MV-4-11 (cell line): ENCODE measurements at regions not wholly inside any gene's neighbourhood (a gene's known extent, or its start where the extent isn't known, plus 50 kb on each side); places are given as distances from the start of the nearest gene placed in this dataset.
A peak's percentile ranks its signal among the peaks of the same experiment; 100 is the strongest.

ENCODE experiments used
- DNase-seq: peaks from one replicate; lab custom pipeline; 2025; lab: John Stamatoyannopoulos, UW

DNA sequence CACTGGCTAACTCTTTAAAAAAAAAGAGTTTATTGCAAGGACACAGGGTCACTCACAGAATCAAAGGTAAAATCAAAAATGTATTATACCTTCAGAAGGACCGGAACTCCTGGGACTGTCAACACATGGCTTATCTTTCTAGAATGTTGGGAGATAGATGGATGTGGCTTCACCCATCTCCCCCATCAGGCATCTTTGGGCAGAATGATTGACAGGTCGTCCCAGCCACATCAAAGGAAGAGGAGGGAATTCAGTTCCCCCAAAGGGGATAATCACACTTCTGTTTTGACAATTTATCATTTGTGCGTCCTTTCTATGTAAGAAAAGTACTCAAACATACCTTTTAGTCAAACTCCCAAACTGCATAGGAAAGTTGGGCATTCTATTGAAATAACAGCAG, 228.6 kb upstream of the CDH5 start:
- DNase-seq = no peak

DNA sequence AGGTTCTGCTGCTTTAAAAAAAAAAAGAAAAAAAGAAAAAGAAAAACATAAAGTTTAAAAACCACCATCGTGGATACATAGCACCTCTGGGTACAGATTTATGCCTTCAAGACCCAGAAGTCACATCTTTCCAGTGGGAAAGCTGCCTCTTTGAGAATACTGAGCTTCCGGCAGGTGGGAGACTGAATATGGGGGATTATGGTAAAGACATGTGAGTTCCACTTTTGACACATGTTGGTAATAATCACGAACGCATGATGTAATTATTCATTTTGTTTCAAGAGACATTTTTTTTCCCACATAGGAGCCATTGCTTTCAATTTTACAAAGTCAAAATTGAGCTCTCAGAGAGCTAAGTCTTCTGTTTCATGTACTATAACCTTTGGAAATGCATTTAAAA, 229.7 kb upstream of the CDH5 start:
- no peak for DNase-seq

DNA sequence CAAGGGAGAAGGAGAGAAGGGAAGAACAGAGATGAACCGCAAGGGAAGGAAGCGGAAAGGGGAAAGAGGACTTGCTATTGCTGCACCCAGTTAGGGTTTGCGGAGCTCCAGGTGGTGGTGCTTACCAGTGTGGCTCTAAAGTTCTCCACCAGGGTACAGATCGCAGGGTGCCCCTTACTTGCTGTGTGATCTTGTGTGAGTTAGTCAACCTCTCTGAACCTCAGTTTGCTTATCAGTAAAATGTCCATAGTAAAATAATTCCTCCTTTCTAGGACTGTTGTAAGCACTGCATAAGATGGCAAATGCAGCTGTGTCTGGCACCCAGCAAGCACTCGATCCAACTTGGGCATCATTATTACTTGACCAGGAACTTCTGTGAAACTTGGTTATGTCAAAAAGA, 230.7 kb upstream of the CDH5 start:
- no peak for DNase-seq

DNA sequence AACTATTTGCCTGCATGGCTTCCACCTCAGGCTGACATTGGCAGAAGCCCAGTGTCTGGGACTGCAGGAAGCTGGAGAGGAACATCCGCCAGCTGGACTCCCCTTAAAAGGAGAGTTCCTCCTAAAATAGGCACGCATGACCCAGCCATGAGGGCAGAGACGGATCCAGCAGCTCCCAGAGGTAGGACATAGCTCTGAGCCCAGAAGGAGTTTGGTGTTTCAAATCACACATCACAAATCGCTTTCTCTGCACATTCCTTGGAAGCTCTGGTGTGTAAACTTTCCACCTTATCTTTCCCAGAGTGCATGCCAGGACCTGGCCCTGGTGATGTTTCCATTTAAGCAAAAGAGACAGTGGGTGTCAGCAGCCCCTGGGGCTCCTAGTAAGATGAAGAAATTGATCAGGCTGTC, 231.1 kb upstream of the CDH5 start:
- DNase-seq = no peak

- DNase-seq = no peak
These were observed 231.6 kb upstream of the CDH5 start for GRCh38 chr16:66134875-66135274.

DNA sequence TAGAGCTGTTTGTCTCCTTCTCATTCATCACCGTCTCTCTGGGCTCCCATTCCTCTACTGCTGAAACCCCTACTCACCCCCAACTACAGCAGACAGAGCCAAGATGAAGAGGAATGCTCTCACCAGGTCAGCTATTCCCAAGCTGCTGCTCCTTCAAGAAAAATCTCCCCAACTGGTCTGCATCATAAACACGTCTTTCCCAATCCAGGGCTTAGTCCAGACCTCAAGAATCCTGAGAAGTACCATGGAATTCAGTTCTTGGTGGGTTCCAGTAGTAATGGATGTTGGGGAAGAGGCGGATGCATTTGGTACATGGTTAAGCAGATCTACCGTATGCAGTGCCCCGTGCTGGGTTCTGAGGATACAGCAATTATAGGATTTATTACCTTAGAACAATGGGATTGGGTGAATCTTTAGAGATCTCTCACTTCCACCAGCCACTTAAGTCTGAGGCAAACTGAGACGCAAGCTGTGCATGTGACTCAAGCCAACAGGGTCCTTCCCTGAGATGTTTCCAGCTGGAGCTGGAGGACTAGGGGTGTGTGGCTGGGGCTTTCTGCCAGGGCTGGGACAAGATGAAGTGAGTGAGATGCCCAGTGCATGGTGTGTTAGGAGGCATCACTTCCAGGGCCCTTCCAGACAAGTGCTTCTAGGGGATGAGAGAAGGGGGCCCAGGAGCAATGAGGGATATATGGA, 232.7 kb upstream of the CDH5 start:
- no peak for DNase-seq

DNA sequence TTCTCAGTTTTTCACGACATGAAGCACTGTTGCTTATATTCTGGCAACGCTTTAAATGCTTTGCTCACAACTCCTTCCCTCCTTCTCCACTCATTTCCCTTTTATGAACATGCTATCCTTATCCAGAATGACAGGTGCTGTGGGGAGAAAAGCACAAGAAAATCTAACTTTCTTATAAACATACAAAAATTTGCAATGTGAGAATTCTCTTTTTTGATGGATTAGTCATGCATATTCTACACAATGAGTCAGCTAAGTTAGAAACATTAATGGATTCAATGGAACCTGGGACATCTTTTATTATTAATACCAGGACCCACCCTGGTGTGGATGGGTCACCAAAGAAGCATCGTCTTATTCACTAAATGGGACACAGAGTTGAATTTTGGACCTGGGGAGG, 234.6 kb upstream of the CDH5 start:
- DNase-seq = no peak

- DNase-seq = no peak
These were observed 235.2 kb upstream of the CDH5 start for GRCh38 chr16:66131156-66131807.

GRCh38 chr16:66130296-66130905, 236.1 kb upstream of the CDH5 start:
- DNase-seq = no peak

DNA sequence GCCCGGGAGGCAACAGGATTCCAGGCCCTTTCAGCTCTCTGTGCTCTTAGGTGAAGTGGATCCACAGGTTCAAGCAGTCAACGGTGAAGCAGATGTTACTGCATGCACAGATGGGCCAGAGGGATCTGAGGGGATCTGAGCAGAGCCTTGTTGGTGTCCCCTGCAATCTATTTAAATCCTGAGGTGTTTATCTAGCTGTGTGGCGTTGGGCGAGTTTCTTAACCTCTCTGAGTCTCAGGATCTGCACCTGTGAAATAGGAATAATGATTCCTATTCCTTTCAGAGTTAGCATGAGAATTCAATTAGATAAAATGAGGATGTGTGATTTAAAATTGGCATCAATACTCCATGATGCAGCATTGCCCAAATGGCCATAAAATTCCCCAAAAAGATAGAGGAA, 237.3 kb upstream of the CDH5 start:
- no peak for DNase-seq

DNA sequence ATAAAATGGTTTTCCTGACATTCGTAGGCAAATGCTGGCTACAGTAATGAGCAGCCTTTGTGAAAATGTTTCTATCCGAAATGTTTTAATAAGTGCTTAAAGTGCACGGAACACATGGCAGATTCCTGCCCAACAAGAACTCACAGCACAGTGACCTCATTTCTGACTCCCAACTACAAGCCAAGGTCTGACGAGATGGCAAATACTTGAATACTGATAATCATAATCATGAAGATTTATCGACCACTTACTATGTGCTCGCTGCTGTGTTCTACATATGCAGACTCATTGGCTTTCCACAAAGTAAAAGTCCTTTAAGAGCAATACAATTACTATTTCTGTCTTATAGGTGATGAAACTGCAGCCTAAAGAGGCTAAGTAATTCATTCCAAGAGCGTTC, 238.1 kb upstream of the CDH5 start:
- no peak for DNase-seq

DNA sequence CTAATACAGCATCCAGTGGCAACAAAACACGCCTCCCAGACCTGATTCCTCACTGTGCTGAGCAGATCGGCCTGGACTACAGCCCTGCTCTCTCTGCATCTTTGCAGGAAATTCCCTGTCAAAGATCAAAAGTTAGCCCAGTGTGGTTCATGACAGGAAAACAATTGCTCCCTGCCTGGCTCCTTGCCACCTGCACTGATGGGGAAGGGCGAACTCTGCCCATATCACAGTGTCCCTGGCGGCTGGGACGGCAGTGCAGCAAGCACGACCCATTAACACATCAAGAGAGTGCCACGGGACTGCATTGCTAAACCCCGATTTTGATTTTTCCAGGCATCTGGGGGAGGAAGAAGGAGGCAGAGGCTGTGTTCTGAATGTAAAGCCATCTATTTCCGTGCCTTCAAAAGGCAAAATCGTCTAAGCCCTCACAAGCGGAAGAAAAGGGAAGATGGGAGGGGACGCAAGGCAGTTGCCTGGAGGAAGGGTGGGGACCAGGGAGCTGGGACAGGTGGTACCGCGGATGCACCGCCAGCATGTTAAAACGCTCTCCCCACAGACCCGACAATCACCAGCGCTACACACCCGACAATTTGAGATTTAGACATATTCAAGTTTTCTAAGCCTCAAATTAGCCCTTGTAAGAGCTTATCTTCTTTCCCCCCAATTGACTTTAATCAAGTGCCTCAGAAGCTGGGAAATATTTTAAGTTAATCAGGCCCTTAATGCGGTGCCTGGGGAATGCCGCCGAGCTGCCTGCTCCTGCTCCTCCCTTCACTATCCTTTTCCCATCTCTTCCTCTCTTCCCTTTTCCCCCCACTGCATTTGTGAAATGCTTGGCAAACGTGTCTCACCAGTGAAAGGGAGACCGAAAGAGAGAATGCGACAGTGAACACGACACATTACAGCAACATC, 238.8 kb upstream of the CDH5 start:
- no peak for DNase-seq

DNA sequence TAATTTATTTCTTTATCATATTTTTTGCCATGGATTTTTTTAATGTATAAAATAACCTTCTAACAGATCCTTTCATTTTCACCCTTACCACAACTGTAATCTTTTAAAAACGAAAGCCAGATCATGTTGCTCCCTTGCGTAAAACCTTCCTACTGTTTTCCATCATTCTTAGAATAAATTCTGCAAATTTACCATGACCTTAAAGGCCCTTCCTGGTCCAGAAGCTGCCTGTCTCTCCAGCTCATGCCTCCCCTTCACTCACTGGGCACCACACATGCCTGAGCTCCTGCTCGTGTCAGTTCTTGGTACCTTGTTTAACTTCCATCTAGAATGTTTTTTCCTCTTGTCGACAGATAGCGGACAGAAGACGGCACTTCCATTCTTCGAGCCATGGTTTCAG, 245.0 kb upstream of the CDH5 start:
- no peak for DNase-seq

GRCh38 chr16:66120656-66121055, 245.8 kb upstream of the CDH5 start:
- no peak for DNase-seq

DNA sequence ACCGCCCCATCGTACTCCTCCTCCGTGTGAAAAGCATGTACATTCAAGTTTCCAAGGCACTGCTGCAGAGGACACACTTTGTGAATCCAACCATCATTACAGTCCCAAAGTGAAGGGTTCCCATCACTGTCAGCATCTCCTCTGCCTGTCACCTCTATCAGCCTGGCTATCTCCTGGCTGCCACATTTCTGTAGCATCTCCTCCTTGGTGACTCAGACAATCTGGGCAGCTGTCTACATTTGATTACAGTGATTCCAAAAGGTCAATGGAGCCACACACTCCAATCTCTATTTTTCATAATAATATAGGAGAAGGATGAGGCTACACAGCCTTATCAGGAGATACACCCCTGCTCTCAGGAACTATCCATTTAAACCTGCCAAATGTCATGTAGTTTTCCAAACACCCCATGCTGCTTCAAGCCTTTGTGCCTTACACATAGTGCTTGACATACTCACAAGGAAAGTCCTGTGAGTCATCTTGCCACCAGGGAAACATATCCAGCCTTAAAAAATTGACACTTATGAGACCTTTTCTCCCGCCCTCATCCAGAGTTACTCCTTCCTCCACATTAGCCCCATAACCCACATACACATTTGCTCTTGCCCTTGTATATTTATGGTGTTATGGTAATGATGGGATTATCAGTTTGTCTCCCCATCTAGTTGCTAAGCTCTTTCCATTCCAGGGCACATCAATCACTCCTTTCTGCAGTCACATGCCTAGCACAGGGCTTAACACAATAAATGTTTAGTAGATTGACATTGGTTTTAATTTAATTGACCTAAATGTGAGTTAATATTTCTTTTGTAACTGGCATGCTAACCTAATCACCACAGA, 250.1 kb upstream of the CDH5 start:
- no peak for DNase-seq

GRCh38 chr16:66115373-66115772, 251.1 kb upstream of the CDH5 start:
- no peak for DNase-seq

GRCh38 chr16:66113223-66113622, 253.3 kb upstream of the CDH5 start:
- DNase-seq = peak; percentile 4

DNA sequence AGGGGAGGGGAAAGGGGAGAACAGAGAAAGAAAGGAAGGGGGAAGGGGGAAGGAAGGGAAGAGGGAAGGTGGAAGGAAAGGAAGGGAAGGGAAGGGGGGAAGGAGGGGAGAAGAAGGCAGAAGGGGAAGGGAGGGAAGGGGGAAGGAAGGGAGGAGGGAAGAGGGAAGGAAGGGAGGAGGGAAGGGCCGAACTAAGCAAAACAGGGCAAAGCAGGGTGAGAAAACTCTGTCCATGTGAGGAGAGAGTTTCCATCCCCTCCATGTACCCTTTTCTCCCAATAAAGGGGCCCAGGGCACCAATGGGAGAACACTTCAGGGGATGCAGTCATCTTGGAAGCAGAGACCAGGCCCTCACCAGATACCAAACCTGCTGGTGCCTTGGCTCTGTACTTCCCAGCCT, 256.8 kb upstream of the CDH5 start:
- no peak for DNase-seq

GRCh38 chr16:66107661-66108060, 258.8 kb upstream of the CDH5 start:
- no peak for DNase-seq

DNA sequence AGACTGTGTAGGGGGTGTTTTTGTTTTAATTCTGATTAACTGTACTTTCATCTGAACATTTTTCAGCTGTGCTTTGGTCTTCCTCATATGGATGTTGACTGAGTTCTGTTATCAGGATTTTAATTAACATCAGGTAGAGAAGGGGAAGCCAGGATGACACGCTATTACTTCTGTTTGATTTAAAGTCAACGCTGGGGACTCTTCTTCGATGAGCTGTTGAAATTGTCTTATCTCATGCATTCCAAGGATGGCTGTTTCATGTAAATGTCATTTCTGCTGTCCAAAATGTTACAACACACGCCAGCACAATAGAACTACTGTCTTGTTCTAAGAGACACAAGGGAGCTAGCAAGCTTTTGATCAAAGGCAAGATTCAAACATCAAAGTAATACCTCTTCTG, 263.3 kb upstream of the CDH5 start:
- DNase-seq = no peak

DNA sequence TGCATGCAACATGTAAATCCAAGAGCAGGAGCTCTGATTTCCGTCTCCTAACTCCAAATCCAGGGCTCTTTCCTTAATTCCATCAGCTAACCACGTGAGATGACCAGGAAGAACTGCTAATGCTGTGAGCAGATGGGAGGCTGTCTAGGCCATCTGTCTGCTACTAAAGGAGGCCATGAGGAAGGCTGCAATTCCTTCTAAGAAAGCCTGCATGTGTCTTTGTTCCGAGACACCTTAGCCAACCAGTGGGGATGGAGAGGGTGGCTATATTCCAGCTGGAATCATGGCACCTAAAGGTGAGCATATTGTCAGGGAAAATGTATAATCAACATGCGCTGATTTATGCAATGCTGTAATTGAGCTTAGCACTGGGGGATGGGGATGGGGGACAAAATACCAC, 267.2 kb upstream of the CDH5 start:
- DNase-seq = no peak

GRCh38 chr16:66097751-66098150, 268.7 kb upstream of the CDH5 start:
- no peak for DNase-seq
